GM18520 (cell line): ENCODE measurements at regions not wholly inside any gene's neighbourhood (a gene's known extent, or its start where the extent isn't known, plus 50 kb on each side); places are given as distances from the start of the nearest gene placed in this dataset.

ENCODE experiments used
- ATAC-seq: cut with Tn5 transposase; IDR thresholded peaks from one replicate; pipeline ENCODE4 v1.9.1; 2021; ENCODE audit not compliant: unreplicated experiment

DNA sequence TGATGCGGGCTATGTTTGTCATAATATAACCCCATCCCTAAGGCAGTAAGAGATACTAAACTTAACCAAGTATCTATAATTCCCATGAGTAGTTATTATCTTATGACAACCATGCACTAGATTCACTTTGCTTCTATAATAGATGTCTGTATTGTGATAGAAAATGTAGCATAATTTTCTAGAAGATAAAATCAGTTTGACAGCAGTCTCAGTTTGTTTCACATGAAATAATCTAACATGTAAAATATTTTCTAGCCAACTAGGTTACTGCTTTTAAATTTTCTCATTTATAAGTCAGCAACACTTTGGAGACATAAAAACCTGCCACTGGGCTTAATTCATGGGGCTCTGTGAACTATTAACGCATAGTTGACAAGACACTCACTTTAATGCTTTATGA is 1410.7 kb upstream of the ATXN8OS start:
- ATAC-seq: no peak

DNA sequence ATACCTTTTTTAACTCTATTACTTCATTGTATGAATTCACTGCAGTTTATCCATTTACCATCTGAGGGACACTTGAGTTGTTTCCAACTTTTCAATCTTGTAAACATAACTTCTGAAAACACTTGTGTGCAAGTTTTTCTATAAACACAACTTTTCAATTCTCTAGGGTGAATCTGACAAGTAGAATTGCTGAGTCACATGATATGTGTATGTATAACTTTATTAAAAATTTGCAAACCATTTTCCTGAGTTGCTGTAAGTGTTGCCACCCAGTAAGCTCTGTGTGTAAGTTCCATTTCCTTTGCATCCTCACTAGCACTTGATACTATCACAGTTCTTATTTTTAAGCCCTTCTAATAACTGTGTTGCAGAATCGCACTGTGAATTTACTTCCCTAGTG is 1415.6 kb upstream of the ATXN8OS start:
- ATAC-seq: no peak

DNA sequence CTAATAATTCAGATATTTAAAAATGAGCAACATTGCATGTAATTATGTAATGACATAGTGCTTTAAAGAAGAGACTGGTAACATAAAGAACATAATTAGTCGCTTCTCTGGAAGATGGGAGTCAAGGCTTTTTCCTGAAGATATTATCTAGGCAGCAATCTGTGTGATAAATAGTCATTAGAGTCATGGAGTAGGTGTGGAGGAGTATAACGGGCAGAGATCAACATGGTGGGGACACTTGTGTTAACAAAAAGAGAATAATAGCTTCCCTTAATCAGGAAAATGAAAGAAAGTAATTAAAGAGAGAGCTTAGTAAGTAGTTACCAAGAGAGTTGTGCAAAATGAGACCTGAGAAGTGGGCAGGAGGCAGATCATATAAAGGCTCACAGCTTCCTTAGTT is 1417.1 kb upstream of the ATXN8OS start:
- no peak for ATAC-seq

DNA sequence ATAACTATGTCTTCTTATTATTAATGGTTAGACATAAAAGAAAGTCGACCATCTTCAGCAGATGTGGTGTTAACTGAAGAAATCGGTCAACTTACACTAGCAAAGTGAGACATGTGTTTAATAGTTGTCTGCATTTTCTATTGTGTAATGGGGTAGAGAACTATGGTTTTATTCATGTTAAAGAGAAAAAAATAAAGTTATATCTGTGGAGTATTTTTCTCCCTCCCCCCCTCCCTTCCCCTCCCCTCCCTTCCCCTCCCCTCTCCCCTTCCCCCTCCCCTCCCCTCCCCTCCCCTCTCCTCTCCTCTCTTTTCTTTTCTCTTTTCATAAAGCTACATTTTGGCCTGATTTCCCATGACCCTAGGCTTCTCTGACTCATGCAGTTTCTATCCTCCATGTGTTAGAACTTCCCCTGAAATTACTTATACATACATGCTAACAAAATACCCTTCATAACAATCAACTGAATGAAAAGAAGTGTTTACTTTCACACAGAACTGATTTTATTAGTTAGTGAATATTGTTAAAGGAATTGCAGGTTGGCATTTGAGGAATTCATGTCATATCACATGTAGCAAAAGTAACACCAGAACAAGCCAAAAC is 1431.0 kb upstream of the ATXN8OS start:
- ATAC-seq: no peak

DNA sequence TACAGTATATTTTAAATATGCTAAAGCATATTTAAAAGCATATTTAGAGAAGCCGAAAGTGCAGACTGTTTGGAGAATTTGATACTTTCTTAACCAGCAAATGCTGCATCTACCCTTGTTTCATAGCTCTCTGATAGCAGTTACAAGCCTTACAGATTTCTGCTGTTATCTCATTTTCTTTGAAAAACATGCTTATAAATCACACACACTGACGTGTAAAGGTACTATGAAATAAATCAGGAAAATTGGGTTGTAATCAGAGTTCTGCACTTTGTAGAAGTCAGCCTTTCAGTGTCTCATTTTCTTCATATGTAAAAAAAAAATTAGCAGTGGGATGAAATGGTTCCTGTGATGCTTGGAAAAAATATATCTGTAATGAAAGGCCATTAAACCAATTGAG is 1432.4 kb upstream of the ATXN8OS start:
- ATAC-seq: no peak

DNA sequence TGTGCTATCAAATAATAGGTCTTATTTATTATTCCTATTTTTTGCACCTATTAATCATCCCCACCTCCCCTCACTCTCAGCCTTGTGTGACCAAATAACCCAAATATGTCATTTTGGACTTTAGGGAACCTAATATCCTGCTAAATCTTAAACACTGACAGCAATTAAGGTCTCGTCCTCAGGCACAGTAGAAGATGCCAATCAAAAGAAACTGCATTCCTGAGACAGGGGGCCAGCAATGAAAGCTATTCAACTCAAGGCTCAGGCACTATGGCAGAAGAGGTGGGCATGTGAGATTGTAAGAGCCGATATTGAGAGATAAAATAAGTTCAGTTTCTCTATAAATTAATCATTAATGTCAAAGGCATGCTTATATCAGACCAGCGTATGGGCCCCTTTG is 1437.7 kb upstream of the PCDH9 start:
- ATAC-seq: no peak

DNA sequence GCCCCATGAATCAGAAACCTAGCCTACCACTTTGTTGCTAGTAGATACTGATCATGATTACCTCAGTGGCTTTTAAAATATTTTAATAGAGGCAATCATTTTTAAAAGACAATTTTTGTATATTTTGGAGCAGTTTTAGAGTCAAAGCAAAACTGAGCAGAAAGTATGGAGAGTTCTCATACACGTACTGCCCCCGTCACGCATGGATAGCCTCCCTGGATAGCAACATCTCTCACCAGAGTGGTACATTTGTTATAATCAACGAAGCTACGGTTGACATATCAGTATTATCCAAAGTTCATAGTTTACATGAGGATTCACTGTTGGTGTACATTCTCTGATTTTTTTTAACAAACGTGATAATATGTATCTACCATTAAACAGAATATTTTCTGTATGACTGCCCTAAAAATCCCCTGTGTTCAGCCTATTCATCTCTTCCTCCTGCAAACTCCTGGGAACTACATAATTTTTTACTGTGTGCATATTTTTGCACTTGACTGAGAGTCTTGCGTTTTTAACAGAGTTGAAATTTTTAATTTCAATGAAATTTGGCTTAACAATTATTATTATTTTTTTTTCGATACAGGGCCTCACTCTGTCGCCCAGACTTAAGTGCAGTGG is 1436.8 kb upstream of the PCDH9 start:
- ATAC-seq: no peak

DNA sequence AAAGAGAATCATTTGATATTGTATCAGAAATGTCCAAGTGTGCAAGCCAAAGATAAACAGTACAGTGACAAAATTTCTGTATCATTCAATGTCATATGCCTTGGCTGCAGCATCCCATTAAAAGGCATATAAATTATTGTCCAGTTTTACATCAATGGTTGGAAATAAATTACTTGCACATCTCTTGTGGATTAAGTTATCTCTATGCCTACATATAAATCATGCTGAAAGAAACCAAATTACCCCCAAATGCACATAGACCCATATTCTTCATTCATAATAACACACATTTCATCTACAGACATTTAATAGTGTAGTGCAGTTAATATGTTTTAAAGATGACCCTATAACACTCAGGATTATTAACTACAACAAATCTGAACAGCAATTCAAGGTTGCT is 1415.7 kb upstream of the PCDH9 start:
- no peak for ATAC-seq

DNA sequence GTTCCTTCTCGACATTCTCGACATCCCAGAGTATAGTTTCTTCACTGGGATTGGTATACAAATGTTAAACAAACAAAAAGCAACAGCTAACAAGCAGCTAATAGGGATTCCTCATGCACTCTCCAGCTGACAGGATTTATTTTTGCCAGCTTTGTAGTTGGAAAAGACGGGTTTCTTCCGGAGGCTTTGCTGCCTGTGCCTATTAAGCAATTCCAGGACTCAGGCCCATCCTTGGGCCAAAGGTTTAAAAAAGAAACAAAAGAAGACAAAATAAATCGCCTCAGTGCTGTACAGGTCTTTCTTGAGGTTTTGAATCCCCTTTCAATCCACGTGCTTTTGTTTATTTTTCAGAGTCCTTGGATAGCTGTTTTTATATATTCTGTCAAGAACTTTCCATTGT is 1414.5 kb upstream of the PCDH9 start:
- ATAC-seq: no peak

DNA sequence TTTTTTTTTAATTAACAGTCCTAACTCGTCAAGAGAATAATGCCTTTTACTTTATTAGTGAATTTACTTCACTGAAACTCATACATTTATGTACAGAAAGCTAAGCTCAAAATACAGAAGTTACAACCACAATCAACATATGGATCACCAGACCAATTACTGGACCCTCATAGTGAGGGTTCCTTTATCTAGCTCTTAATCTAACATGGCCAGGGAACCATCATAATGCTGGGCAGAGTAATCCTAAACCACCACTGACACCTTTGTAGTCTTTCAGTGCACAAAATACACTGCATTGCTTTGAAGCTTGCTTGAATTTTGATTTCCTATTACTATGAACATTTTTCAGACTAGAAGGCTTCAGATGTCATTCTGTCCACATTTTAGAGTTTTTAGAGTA is 1406.6 kb upstream of the PCDH9 start:
- no peak for ATAC-seq

DNA sequence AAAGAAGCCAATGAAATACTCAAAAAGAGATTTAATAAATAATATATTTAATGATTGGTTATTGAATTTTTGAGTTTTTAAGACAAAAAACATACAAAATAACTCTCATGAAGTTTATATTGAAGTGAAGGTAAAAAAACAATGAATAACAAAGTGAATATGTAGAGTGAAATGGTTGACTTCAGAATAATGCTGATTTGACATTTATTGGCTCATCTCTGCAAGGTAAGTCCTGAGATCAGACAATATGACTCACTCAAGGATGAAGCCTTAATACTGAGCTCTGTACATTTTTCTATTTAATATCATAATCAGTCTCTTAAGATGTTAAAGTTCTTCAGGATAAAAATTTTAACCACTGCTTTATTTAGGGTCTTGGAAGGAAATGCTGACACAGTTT is 1398.9 kb upstream of the PCDH9 start:
- ATAC-seq: no peak

DNA sequence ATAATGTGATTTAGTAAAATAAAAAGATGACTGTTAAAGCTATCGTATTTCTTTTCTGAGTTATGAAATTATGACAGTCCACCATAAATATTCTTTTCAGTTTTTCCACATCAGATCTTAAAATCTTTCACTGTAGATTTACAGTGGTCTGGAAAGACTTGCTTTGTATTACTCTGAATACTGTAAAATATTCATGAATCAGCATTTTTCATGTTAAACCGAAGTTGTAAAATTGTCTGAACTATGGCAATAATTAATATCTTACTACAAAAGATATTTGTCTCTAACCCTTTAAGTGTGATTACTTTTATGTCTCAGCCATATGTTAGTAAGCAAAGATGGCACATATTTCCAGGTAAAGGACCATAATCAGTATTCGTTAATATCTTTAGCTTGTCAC is 1397.2 kb upstream of the PCDH9 start:
- ATAC-seq: no peak

DNA sequence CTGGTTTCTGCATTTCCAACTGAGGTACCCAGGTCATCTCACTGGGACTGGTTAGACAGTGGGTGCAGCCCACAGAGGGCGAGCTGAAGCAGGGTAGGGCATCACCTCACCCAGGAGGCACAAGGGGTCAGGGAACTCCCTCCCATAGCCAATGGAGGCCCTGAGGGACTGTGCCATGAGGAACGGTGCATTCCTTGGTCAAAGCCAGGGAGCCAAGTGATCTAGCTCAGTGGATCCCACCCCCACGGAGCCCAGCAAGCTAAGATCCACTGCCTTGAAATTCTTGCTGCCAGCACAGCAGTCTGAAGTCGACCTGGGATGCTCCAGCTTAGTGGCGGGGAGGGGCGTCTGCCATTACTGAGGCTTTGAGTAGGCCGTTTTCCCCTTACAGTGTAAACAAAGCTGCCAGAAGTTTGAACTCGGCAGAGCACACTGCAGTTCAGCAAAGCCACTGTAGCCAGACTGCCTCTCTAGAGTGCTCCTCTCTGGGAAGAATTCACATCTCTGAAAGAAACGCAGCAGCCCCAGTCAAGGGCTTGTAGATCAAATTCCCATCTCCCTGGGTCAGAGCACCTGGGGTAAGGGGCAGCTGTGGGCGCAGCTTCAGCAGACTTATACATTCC is 1386.6 kb upstream of the PCDH9 start:
- ATAC-seq: no peak

DNA sequence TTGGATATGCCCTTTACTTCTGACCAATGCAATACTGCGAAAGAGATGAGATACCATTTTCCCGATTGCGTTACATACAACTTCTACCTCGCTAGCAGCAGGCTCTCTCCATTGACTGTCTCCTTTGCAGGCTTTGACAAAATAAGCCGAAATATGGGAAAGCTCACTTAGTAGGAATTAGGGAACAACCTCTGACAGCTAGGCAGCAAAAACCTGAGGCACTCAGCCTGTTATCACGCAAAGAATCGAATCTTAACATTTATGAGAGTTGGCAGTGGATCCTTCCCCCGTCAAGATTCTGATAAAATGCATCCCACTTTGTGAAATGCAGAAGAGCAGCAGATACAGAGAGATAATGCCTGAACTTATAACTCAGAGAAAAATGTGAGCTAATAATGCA is 1379.5 kb upstream of the PCDH9 start:
- no peak for ATAC-seq

DNA sequence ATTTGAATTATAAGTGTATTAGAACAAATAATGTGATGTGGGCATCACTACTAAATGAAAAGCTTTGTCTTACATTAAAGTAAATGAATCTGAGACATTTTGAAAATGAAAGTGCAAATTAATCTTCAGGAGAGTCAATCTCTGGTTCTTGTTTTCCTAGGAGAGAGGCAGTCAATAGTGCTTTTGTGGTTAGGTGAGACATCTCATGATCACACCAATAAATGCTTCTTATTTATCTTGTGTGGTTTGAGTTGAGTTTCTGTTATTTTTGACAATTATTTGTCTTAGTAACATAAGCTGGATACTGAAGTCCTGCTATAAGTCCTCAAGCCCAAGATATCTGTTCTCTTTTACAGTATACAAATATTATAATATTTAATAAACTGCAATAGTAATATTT is 1378.0 kb upstream of the PCDH9 start:
- no peak for ATAC-seq

DNA sequence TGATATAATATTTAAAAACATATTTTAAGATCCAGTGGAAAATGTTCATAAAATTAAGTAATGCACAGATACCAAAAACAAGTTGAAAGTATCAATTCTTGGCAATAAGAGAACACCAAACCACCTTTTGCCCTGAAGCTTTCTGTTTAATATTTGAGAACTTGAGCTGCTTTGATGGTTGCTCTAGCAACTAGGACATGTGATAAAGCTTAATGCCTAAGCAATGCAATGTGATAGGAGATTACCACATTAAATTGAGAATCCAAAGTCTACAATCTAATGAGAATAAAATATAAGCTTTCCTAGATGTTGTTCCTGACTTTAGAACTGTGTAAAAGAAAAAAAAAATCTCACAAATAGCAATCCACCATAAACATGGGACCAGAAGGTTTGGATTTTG is 1367.5 kb upstream of the PCDH9 start:
- no peak for ATAC-seq

DNA sequence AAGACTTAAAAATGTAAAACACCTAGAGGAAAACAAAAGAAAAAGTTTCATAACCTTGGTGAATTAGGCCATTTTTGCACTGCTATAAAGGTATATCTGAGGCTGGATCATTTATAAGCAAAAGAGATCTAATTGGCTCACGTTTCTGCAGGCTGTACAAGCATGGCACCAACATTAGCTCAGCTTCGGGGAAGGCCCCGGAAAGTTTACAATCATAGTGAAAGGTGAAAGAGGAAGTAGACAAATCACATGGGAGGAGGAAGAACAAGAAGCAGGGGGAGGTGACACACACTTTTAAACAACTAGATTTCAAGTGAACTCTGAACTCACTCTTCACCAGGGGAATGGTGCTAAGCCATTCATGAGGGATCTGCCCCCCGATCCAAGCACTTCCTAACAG is 1358.5 kb upstream of the PCDH9 start:
- ATAC-seq: peak; percentile 99

DNA sequence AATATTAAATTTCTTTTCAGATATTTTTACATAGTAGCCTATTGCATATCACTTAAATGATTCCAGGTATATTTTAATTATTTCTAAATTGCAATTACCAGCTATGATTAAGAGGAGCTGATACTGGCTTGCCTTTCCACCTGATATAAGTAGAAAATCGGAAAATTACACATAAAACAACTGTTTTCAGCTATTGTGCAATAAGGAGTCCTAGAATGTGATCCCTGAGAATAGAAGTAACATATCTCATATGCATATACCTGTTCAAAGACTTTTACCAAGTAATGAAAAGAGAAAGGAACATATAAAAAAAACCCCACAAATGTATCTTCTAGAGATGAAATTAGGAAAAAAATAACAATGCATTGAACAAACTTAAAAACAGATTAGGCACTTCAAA is 1354.6 kb upstream of the PCDH9 start:
- ATAC-seq: no peak

DNA sequence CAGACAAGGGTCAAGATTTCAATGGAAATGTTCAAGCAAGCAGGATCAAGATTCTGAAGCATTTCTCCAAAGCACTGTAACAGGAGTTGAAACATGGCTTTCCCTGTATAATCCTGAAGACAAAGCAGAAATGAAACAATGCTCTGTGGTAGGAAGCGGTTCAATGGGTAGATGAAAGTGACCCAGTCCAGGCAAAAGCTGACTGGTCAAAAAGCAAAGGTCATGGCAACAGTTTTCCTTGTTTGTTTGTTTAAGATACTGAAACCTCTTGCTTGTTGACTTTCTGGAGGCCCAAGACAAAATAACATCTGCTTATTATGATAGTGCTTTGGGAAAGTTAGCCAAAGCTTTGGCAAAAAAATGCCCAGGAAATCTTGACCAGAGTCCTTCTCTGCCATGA is 1343.9 kb upstream of the PCDH9 start:
- ATAC-seq: no peak

DNA sequence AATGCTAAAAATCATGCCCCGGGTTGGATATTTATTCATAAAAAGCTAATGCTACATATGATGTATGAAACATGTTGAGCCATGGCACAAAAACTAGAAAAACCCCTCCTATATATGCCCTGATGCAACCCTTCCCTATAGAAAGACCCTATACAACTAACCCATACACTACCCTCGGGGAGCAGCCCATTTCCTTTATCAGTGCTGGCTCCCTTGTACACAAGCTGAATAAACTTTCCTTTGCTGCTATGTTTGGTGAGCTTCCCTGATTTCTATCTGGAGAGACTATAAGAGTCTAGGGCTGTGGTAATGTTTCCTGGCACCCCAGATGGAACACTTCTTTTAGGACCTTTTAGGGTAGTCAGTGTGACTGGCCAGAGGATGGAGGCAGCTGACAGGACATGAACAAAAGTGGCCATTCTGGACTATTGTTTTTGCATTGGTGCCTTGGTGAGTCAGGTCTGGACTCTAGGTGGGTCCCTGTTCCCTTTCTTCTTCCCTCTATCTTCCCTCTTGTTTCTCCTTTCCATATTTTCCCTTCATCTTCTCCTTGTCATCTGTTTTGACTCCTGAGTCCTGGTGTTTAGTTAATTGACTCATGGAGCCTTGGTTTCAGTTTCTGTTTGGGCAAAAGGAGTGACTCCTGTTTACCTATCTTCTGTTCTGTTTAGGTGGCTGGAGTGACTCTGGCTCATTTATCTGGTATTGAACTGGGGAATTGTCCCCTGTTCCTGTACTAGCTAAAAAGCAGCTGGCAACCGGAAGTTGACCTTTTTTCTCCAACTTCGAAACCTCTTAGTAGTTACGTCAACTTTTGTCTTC is 1321.8 kb upstream of the PCDH9 start:
- ATAC-seq: no peak

DNA sequence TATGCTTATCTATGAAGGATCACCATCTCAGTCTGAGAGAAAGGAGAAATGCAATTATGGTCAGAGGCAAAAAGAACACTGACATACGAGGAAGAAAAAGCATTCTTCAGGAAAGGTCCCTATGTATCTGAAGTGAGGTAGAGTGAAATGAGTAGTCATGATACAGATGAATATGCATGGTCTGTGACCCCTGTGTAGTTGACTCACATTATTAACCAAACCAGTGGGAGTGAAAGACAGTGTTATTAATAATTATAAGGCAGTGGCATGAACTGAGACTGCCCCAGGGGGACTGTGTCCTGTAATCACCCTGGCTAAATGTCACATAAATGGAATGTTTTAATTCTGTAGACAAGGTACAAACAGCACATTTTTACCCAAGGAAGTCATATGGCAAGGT is 1320.2 kb upstream of the PCDH9 start:
- peak; percentile 48 for ATAC-seq

DNA sequence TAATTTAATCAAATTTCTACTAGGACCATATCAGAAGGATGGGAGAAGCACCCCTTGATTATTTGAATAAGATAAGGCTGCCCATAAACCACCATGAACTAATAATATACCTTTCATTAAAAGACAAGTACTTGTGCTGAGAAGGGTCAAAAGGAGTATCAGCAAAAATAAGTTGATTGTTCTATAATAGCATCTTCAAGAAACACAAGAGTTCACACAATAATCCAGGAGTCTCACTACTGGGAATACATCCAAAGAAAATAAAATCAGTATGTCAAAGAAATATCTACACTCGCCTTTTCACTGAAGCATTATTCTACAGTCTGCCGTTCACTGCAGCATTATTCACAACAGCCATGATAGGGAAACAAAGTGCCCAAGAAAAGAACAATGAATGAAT is 1310.1 kb upstream of the PCDH9 start:
- no peak for ATAC-seq
